ENCODE measurements at regions not wholly inside any gene's neighbourhood (a gene's known extent, or its start where the extent isn't known, plus 50 kb on each side); places are given as distances from the start of the nearest gene placed in this dataset.
"Not testable (repeated sequence)": the region's sequence is repeated elsewhere in the genome, so short reads cannot be mapped to it uniquely, and the experiment has no call there.

DNA sequence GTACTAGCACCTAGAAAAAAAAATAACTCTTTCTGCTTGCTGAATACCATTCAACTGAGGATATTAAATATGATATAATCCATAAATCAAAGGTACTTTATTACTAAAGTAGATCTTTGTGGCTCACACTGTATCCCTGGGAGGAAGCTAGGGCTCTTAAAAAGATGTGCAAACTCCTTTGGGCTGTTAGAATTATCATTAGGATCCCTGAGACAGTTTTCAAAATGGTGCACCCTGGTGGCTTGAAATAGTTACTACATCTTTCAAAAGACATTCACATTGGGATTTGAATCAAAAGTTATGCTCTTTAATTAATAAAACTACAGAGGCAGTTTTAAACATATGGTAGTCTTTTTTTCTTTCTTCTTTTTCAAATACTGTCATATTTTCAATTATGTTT is 228.5 kb upstream of the G2E3 start:
- DNase-seq = no peak

- no peak for DNase-seq
Measured at GRCh38 chr14:30331030-30331429, 227.9 kb upstream of the G2E3 start.

GRCh38 chr14:30332374-30332773 is 226.6 kb upstream of the G2E3 start:
- DNase-seq = no peak

DNA sequence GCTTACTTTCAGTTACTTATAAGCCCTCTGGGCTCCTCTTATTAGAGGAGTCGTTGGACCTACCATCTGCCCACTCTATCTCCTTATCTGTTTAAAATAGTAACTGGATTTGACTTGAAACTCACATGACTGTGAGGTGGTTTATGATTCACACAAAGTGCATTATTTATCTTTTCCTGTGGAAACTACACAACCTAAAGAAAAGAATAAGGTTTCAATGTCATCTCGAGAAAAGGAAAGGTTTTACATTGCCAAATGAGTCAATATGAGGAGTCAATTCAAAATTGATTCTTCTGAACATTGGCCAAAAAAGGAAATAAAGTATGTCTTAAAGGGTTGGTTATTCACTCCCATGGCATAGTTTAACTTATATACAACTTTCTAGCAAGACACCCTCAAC is 225.0 kb upstream of the G2E3 start:
- no peak for DNase-seq

GRCh38 chr14:30337456-30337855 is 221.5 kb upstream of the G2E3 start:
- no peak for DNase-seq

DNA sequence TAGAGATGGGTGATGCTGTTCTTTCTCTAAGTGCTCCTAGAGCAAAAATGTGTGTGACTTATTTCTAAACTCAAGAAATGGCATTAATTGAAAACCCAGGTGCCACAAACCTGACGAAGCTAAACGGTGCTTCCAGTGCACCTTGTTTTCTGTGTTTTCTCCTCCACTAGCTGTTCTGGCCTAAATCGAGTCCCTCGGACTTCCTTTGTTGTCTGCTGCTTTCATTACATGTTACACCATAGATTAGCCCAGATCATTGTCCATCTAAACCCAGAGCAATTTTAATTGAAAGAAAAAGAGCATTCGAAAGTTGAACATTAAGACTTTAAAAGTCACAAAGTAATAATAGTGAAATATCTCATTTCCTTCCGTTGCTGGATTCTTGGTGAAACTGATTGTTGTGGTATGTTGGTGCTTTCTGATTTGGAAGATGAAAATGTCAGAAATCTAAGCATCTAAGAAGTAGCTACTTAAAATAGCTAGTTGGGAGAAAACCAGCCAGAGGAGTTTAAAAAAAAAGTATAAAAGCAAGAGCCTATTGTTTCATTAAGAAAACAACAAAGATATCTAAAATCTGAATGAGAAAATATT is 219.6 kb upstream of the G2E3 start:
- no peak for DNase-seq

DNA sequence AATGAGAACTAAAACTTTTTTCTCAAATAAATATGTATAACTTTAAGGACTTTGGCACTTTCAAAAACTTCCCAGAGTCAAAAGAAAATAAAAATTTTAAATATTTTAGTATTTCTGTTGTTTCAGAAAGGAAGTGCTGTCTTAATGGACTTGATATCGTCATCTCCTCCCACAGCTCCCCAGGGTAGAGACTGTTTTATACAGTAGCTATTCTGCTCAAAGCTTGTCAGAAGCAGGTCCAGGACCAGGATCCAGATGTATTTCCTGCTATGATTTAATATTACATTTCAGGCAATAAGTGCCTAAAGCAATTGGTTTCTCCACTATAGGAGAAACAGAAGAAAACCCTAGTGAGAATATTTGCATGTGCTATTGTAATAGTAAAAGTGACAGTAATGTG is 218.5 kb upstream of the G2E3 start:
- DNase-seq = no peak

DNA sequence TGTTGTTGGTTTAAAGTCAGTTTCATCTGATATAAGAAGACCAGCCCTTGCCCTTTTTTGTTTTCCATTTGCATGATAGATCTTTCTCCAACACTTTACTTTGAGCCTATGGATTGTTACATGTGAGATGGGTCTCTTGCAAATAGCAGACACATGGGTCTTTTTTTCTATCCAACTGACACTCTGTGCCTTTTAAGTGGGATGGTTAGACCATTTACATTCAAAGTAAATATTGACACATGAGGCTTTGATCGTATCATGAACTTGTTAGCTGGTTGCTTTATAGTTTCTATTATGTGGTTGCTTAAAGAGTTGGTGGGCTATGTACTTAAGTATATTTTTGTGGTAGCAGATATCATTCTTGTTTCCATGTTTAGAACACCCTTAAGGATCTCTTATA is 213.4 kb upstream of the G2E3 start:
- DNase-seq = no peak

GRCh38 chr14:30348445-30348844 is 210.5 kb upstream of the G2E3 start:
- no peak for DNase-seq

- no peak for DNase-seq
Measured at GRCh38 chr14:30349520-30349919, 209.4 kb upstream of the G2E3 start.

- DNase-seq = no peak
Measured at GRCh38 chr14:30354439-30354838, 204.5 kb upstream of the G2E3 start.

- no peak for DNase-seq
Measured at GRCh38 chr14:30355431-30355913, 203.5 kb upstream of the G2E3 start.

DNA sequence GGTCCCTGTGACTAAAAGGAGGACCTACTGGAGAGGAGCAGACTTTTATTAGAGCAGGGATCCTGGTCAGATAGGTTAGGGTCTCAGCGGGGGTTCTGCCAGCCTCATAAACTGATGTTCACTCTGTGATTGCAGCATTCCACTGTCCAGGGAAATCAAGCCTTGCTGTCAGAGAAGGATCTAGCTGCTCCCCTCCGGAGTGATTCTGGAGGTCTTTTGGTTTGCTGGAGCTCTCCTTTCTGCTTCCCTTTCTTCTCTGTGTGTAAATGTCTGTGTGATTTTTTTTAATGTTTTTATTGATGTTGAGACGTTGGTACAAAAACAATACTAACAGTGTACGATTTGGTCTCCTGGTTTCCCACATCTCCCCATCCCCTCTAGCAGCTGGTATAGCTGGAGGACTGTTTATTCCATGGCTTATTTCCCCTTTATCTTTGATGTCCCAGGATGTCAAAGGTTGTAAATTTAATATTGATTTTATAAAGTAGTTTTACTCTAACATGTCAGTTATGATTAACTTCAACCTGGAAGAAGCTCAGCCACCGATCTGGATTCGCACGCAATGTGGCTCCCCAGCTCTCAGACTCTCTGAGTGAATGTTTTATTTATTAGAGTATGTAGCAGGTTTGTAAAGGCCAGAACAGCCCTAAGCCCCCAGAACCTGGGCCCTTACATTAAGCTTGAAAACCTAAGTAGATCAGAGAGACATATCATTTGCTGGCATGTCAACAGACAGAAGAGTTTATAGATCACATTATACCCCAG is 202.3 kb upstream of the G2E3 start:
- DNase-seq = no peak

DNA sequence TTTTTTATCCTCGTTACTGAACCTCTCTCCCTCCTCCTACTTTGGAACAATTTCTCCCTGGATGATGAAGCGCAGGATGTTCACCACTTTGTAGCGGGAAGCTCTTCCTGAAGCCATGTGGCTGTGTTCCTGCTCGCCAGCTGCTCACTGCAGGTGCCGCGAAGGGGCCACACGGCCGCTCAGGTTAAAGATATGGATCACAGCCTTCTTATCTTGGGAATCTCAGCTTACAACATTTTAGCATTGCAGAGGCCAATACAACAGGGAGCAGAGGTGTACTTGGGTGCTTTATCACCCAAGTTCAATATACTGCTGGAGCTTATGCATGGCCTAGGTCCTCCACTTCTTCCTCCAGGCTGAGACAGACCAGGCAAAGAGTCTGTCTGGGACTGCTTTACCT is 201.2 kb upstream of the G2E3 start:
- no peak for DNase-seq

- no peak for DNase-seq
Measured at GRCh38 chr14:30362369-30363218, 196.4 kb upstream of the G2E3 start.

DNA sequence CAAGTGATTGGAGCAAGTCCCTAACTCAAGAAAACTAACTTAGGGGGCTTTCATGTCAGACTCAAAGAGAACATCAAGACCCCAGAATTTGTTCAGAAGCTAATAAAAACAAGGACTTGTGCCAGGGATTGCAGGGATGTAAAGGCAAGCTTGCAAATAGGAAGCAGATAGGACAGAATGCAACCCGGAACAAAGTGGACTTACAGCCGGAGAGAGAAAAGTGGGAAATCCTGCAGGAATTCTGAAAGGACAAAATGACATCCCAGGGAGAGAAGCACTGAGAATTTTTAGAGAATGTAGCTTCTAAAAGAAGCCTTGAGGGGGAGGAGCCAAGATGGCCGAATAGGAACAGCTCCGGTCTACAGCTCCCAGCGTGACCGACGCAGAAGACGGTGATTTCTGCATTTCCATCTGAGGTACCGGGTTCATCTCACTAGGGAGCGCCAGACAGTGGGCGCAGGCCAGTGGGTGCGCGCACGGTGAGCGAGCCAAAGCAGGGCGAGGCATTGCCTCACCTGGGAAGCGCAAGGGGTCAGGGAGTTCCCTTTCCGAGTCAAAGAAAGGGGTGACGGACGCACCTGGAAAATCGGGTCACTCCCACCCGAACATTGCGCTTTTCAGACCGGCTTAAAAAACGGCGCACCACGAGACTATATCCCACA is 195.6 kb upstream of the G2E3 start:
- DNase-seq = not testable (repeated sequence)

DNA sequence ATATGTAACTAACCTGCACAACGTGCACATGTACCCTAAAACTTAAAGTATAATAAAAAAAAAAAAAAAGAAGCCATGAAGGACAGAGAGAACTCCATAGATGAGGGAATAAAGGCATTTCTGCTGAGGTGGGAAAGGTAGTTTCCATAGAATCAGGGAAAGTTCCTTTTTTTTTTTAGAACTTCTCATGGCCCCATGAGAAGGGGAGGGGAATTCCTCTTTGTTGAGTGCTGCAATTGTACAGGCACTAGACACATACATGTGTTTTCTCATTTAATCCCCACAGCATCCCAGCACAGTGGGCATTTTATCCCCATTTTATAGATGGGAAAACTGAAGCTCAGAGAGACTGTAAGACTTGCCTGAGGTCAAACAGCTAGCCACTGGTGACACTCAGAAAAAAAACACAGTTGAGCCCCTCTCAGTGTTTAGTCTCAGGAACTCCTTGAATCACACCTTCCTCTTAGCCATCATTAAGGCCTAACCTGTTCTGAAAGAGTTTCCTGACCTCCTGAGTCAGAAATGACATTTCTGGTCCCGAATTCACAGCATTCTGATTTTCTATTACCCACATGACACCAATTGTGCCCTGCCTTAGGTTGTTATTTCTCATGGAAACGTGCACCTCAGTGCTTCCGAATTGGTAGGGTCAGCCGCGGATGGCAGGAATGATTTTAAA is 189.3 kb upstream of the G2E3 start:
- DNase-seq = no peak

DNA sequence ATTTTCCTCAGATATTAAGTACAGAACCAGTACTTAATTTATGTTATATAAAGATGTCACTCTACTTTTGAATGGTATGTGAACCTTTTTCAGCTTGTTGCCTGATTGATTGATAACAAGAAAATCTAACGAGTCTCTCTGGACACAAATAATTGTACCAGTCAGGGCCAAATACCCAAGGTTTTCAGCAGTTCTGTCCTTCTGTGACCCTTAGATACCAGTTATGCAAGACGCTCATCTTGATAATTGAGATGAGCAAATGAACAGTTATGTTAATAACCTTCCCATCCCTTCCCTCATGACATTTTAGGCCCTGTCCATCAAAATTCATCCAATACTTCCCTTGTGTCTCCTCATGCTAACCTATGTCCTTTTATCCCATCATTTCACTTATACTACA is 185.9 kb upstream of the G2E3 start:
- DNase-seq = no peak

DNA sequence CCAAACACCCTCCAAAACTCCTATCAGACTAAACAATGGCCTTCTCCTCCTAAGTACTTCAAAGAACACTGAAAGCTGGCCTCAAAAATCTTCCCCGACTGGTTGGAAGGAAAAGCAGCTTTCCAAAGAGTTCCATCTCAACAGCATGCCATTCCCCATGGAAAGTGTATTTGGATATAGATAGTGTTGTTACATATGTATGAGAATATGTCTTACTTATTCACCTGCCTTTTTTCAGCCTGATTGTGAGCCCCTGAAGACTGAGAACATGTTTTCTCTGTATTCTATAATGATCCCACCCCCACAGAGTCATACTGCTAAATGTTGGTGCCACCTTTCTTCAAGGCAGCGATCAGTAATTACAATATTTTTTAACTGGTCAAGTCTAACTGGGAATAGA is 185.4 kb upstream of the G2E3 start:
- DNase-seq = no peak

- peak; percentile 75 for DNase-seq
Measured at GRCh38 chr14:30375296-30375892, 183.6 kb upstream of the G2E3 start.

DNA sequence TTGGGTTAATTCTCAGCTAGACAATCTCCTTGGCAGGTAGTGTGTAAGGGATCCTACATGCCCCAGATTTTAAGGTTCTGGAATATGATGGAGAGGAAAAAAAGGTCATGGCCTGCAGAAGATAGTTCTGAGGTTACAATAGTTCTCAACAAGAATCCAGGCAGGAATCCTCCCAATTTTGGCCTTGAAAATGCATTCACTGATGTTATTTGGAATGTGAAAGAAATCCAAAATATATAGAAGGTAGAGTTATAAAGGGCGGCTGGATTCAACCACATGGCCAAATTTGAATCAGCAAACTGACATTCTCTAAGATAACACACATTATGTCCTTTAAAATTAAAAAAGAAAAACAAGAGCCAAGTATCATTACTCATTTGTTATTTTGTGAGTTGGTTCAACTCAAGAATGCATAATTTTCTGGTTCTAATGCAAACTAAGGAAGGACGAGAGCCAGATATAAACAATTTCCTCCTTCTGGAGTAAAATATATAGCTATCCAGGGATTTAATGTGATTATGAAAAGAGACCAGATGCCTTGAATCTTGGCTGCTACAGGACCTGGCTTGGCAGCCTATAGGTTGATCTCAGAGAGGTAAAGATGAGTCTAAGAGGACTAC is 177.0 kb upstream of the G2E3 start:
- DNase-seq = no peak

DNA sequence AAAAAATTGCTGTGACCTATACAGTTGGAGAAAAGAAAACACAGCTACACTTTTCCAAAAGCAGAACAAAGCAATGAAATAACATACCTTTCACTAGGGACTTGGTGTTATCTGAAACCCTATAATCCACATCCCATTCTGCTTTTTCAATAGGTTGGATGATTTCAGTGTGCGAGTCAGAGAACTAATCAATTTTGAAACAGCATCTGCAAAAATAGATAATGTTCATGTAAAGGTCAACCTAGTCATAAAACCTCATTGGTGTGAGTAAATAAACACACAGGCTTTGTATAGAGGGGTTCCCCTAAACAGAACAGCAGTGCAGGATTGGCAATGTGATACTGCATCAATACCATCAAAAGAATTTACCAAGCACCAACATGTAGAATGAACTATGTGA is 173.0 kb upstream of the G2E3 start:
- no peak for DNase-seq

Measured in activated CD8-positive, alpha-beta memory T cell treated with anti-CD3 and anti-CD28 coated beads, Interleukin-2, amount 50 U/mL, for 48 hours (primary cell).